GM10266 (cell line): ENCODE measurements at regions not wholly inside any gene's neighbourhood (a gene's known extent, or its start where the extent isn't known, plus 50 kb on each side); places are given as distances from the start of the nearest gene placed in this dataset.

Source experiments
- DNase-seq: peaks from one replicate; pipeline ENCODE4 v3.0.0; 2012; ENCODE audit errors: extremely low spot score
- TF ChIP-seq, protein P1 (sequence below): IDR thresholded peaks from 2 replicates; pipeline ENCODE4 v1.5.1; 2012; ENCODE audit warnings: mild to moderate bottlenecking, low read depth; ENCODE audit not compliant: control insufficient read depth, insufficient read depth; ENCODE audit errors: missing control alignments

DNA sequence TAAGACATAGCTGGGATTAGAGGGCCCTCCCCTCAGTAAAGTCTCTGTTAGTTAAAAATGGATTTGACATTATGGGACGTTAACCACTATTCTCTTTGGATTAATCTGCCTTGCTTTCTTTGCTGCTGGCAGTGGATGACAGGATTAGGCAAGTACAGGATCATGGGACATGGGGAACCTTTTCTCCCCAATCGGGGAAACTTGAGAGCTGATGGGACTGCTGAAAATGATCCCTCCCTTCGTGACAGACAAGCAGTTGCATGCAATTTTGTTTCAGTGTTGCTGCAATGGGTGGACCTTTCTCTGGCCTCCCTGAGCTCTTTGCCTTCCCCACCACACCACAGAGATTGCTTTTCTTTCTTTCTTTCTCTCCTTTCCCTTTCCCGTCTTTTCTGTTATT, 120.2 kb upstream of the BANK1 start:
- DNase-seq = no peak
- TF ChIP-seq, protein P1, sequence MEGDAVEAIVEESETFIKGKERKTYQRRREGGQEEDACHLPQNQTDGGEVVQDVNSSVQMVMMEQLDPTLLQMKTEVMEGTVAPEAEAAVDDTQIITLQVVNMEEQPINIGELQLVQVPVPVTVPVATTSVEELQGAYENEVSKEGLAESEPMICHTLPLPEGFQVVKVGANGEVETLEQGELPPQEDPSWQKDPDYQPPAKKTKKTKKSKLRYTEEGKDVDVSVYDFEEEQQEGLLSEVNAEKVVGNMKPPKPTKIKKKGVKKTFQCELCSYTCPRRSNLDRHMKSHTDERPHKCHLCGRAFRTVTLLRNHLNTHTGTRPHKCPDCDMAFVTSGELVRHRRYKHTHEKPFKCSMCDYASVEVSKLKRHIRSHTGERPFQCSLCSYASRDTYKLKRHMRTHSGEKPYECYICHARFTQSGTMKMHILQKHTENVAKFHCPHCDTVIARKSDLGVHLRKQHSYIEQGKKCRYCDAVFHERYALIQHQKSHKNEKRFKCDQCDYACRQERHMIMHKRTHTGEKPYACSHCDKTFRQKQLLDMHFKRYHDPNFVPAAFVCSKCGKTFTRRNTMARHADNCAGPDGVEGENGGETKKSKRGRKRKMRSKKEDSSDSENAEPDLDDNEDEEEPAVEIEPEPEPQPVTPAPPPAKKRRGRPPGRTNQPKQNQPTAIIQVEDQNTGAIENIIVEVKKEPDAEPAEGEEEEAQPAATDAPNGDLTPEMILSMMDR = no peak

DNA sequence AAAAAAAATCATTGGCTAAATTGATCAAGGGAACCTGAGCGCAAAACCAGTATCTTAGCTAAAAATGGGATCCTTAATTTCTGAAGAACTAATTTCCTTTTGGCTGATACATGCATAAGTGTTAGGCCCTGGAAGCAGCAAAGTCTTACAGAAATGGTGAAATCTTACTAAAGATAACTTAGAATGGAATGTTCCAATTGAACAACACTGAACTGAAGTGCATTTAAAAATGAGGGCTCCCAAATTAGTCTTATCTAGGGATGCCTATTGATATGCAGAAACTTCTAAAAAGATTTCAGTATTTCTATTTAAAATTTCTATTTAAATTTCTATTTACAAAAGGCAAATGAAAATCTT, 120.7 kb upstream of the BANK1 start:
- DNase-seq = no peak
- TF ChIP-seq, protein P1 = no peak

DNA sequence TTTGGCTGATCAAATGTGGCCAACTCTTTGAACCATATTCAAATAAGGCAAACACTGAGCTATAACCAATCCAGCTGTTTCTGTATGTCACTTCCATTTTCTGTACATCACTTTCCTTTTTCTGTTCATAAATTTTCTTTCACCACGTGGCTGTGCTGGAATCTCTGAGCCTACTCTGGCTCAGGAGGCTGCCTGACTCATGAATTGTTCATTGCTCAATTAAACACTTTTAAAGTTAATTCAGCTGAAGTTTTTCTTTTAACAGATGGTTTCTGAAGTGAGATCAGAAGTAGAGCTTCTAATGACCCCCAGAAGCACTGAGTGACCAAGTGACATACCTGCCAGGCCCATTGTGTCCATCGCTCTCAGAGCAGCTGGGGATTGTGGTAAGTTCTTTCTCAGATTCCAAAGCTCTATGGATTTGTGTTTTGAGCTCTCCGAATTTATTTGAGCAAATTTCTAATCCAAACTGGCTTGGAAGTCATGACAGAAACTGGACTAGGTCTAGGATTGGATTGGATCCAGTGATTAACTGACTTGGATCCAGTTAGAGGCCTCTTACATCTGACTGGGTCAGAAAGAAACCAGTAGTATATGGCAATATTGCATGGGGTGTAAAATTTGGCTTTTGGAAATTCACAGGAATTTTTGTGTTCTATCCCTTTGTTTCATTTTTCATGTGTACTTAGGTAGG, 121.2 kb upstream of the BANK1 start:
- TF ChIP-seq, protein P1 = no peak
- no peak for DNase-seq

DNA sequence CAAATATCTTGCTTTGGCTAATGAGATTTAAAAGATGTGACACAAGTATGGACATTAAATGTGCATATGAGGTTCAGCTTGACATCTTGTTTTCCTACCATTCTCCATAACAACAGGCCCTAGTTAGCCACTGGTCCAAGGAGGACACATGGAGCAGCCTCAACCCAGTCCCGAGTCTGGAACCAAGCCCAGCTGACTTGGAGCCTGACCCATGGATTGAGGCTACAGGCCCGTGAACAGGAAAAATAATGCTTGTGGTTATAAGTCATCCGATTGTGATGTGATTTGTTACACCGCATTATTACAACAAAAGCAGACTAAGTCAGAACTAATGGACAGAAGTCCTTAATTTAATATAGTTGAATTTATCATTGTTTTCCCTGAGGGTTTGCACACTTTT, 123.2 kb upstream of the BANK1 start:
- TF ChIP-seq, protein P1 = no peak

DNA sequence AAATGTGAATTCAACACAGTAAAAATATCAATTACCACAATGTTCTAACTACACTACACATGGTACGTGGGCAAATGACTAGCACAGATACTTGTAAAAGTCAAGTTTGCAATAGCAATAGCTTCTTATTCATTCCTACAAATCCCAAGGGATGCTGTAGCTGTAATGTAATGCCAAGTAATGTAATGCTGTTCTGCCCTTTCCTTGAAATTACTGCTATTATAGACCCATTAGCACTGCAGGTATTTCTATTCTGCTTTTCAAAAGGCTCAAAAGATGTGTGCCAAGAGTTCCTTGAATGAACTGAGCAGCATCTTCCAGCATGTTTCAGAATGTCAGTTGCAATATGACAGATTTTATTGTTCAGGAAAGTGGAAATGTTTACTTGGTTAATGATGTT, 129.9 kb upstream of the BANK1 start:
- no peak for DNase-seq
- TF ChIP-seq, protein P1 = no peak

More for the DNA sequence above, 123.2 kb upstream of the BANK1 start:
- DNase-seq = no peak

DNA sequence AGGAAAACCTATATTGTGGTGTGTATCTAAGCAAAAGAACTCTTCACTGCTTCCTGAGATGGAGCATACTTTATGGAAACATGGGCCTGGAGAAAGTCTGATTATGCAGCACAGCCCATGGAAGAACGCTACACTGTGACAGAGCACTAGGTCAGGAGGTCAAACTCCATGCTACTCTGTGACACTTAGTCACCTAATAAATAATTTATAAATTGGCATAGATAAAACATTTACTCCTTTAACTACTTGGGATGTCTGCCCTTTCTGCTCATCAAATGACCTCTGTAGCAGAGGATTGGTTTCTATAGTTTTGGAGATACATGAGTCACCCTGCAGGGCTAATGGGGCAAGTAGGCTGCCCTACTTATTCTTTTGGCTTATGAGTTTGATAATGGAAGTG, 134.7 kb upstream of the BANK1 start:
- TF ChIP-seq, protein P1 = no peak
- DNase-seq = no peak

DNA sequence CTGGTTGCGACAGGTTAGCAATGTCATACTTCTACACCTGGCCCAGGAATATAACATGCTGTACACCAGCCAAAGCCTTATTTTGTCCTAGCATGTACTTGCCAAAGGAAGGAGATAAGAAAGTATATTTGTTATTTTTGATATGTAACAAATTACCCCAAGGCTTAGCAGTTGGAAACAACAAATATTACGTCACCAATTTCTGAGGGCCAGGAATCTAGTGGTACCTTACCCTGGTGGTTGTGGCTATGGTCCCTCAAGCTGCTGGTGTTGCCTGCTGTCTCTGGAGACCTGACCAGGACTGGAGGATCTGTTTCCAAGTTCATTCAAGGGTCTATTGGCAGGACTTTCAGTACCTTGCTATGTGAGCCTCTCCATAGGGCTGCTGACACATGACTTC, 135.5 kb upstream of the BANK1 start:
- TF ChIP-seq, protein P1 = no peak
- DNase-seq = no peak
